Stromal cell of bone marrow (primary cell): ENCODE measurements at regions not wholly inside any gene's neighbourhood (a gene's known extent, or its start where the extent isn't known, plus 50 kb on each side); places are given as distances from the start of the nearest gene placed in this dataset.
"Not testable (repeated sequence)": the region's sequence is repeated elsewhere in the genome, so short reads cannot be mapped to it uniquely, and the experiment has no call there.

Experiments used
- DNase-seq: peaks from one replicate; pipeline ENCODE4 v3.0.0-alpha.2; 2012; ENCODE audit warnings: low read depth

DNA sequence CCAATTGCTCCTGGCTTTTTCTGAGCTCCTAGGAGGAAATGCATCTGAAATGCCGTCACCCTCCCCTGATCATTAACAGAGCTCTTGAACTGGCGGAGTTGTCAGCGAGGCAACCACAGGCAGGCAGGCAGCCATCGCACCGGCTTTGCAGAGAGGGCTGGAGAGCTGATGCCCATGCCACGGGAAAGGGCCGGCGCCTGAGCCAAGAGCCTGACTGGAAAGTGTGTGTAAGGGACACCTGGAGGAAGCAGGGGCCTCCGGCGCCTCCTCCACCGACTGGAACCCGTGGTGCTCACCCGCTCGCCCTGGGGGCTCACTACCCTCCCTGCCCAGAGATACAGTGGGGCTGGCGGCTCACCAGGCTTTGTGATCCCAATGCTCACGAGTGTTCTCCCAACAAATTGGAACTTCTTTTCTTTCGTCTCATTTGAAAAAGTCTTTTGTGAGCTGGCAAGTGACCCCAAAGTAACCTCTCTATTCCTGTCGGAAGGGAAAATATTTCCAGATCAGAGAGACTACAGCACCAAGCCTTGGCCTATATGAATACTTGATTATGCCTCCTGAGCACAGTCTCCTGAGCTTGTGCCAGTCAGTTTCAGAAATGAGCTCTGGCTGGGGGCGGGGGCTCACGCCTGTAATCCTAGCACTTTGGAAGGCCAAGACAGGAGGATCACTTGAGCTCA, 97.7 kb upstream of the SLC25A33 start:
- no peak for DNase-seq

DNA sequence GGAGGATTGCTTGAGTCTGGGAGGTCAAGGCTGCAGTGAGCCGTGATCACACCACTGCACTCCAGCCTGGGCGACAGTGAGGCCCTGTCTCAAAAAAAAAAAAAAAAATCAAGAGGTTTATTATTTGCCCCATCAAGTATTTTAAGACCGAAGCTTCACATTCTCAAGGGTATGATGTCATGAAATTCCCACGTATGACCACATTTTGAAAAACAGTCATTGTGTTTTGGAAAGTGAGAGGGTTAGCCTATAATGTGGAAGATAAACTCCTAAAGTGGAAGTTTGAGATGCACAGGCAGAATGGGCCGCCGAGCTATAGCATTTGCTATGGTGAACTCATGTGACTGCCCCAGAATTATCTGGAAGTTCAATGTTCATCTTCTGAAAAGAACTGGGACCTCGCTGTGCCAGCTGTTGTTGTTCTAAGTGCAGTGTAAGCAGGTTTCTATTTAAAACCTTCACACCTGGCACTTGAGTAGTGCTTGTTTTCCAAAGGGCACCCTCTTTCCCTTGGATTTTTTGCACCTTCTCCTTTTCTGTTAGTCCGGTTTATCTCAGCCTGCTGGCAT, 96.9 kb upstream of the SLC25A33 start:
- no peak for DNase-seq

DNA sequence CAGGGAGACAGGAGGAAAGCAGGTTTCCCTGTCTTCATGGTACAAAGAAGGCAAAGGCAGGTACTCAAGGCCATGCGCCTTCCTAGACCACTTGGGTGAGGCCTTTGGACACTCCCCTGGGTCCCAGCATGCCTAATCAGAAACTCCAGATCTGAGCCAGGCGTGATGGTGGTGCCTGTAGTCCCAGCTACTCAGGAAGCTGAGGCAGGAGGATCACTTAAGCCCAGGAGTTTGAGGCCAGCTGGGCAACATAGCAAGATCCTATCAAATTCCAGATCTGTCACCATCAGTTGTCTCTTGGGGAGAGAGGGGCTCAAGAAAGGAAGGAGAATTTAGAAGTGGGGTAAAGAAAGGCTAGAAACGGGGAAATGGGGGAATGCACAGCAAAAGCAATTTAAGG, 96.3 kb upstream of the SLC25A33 start:
- no peak for DNase-seq

DNA sequence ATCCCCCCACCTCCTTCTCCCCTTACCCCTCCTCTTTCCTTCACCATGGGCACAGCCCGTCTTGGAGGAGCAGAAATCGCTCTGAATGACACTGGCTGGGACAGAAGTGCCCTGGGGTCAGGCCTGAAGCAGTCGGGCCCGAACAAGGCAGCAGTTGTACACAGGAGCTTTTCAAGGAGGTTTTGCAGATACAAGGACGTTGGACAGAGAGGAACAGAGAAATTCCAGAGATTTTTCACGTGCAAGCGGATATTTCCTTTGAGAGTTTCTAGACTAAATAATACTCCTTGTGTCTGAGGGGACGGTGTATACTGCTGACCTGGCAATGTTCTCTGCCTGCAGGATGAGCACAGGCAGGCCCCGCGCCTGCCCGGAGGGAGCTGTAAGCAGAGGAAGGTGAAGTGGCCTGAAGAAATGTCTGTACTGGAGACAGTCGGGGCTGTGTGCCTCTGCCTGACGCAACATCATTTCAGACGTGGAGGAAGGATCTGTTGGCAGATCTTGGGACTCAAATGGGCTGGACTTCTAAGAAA, 95.3 kb upstream of the SLC25A33 start:
- no peak for DNase-seq

DNA sequence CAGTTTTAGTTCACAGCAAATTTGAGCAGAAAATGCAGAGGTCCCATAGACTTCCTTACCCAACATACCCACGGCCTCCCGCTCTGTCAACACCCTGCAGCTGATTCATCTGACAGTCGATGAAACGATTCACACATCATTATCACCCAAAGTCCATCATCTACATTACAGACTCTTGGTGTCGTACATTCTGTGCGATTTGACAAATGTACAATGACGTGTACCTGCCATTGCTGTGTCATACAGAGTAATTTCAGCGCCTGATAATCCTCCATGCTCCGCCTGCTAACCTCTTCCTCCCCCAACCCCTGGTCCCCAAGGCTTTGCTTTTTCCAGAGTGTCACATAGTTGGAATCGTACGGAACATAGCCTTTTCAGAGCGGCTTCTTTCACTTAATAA, 94.7 kb upstream of the SLC25A33 start:
- no peak for DNase-seq

DNA sequence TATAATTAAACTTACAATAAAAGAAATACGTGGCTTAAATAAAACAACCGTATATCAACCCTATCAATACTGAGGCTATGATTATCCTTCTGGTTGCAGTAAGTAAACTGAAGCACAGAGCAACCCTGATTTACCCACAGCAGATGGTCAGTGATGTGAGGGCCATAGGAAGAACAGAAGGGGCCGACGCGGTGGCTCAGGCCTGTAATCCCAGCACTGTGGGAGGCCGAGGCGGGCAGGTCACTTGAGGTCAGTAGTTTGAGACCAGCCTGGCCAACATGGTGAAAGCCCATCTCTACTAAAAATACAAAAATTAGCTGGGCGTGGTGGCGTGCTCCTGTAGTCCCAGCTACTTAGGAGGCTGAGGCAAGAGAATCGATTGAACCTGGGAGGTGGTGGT, 94.2 kb upstream of the SLC25A33 start:
- not testable (repeated sequence) for DNase-seq

DNA sequence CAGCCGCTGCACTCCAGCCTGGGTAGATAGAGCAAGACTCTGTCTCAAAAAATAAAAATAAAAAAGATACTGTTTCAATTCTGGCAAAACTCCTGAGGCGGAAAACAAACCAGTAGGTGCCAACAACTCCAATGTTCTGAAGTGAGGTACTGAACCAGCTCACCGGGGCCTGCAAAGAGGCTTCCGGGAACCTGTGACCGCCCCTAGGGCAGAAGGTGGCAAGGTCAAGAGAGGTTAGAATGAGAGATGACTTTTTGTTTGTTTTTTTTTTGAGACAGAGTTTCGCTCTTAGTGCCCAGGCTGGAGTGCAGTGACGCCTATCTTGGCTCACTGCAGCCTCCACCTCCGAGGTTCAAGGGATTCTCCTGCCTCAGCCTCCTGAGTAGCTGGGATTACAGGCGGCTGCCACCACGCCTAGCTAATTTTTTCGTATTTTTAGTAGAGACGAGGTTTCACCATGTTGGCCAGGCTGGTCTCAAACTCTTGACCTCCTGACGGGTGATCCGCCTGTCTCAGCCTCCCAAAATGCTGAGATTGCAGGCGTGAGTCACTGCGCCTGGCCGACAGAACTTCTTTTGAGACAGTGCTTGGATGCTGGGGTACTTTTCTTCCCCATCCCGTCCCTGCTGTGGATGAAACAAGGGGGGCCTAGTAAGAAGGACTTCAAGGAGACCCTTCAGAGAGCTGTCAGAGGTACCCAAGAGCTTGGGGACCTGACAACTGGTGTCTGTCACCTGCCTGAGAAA, 91.9 kb upstream of the SLC25A33 start:
- no peak for DNase-seq

DNA sequence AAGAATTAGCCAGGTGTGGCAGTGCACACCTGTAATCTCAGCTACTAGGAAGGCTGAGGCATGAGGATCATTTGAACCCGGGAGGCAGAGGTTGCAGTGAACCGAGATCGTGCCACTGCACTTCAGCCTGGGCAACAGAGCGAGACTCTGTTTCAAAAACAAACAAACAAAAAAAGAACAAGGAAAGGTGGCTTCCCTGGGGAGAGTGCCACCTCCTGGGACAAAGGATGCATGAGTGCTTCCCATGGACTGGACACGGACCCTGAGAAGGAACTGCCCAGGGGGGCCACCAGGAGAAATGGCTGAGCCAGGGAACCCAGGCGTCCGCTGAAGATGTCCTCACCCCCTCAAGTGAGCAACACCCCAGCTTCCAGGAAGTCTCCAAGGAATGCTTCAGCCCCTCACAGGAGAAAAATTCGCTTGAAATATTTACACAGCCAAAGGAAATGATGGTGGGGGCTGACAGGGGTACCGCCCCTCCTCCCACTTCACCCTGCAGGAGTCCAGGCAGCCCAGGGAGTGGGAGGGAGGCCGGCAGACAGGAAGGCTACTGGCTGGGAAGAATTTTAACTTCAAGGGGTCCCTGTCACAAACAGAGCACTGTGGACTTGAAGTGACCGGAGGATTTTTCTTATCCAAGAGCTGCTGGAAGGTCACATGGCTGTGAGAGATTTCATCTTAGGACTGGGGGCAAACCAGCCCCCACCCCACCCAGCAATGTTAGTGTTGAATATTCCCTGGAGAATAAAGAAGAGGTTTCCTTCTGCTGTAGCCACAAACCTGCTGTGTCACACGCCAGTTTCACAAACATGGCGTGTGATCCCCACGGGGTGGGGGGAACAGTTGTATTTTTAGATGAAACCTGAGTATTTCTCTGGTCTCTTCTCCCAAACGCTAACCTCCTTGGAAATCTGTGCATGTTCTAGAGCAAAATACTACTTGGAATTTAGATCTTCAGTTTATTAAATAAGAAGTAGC, 90.8 kb upstream of the SLC25A33 start:
- no peak for DNase-seq

DNA sequence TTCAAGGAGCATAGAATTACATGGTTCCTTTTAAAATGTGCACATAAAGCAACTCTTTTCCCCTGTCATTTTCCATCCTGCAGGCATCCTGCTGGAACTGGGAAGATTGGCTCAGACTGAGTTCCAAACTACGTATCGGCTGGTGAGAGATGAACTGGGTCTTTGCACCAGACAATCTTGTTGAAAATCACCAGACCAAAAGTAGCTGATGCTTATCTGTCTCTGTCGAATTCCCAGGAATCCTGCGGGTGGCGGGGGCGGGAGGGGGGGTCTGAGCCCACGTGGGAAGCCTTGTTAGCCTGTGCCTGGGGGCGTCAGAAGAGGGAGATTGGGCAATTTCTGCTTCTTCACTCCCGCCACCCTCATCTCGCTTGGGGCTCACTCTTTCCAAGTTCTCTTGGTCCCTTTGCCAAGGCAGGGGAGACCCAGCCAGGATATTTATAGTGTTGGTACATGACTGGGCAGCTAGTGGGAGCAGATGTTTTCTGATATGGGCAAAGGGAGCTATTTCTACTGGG, 90.1 kb upstream of the SLC25A33 start:
- no peak for DNase-seq

DNA sequence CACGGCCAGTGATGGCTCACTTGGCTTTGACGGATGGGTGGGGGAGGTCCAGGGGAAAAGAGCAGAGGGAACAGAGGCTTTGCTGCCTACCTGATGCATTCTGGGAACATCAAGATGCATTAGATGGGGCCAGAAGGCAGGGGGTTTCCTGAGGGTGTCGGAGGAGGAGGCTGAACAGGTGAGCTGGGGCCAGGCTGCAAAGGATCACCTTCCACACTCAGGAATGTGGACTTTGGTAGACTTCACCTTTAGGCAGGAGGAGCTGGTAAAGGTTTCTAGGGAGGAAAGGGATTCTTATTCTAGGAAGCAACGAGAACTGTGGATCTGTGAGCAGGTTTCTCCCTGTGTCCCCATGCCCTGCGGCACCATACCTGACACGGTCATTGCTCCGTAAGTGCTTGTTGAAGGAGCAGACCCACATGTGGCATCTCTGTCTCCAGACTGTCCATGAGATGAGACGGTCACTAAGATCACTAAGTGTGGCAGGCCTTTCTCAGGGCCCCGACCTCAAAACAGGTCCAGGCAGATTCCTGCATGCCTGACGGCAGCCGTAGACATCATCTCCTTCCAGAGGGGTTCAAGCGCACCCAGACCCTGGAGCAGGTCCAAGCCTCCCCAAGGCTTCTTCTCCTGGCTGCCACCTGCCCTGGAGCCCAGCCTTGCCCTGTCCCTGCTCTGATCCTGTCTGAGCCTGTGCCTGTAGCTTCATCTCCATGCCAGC, 89.1 kb upstream of the SLC25A33 start:
- no peak for DNase-seq

DNA sequence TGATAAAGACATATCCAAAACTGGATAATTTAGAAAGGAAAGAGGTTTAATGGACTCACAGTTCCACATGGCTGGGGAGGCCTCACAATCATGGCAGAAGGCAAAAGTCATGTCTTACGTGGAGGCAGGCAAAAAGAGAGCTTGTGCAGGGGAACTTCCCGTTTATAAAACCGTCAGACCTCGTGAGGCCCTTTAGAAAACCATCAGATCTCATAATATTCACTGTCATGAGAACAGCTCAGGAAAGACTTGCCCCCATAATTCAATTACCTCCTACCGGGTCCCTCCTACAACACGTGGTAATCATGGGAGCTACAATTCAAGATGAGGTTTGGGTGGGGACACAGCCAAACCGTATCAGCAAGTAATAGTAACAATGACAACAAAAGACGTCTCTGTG, 88.2 kb upstream of the SLC25A33 start:
- no peak for DNase-seq

DNA sequence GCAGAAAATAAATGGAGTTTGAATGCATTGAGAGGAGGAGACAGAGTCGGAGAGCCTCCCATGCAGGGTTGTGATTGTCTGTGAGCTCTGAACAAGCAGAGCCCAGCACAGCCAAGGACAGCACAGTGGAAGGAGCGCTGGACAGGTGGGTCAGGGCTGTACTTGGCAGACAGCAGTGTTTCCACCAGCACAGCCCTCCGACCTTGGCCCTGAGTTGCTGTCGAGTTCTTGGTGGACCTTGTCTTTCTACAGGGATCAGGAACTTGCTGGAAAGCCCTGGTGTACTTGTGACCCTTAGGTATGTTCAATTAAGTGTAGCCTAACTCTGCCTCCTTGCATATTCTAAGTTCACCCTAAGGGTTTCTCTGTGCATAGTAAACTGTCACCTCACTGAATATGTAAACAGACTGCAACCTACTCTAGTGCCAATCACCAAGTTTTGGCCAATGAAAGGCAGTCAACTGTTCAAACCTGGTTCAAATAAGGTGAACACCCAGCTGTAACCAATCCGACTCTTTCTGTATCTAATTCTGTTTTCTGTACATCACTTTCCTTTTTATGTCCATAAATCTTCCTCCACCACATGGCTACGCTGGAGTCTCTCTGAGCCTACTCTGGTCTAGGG, 86.6 kb upstream of the SLC25A33 start:
- no peak for DNase-seq

DNA sequence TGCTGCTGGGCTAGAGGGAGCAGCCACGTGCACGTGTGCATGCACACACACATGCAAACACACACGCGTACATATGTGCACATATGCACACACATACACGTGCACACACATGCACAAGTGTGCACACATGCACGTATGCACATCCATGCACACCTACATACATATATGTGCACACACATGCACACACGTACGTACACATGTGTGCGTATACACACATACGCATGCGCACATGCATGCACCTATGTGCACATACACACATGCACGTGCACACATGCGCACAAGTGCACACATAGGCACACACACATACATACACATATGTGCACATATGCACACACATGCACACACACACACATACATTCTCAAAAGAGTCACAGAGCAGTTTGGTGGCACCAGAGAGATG, 85.9 kb upstream of the SLC25A33 start:
- no peak for DNase-seq

DNA sequence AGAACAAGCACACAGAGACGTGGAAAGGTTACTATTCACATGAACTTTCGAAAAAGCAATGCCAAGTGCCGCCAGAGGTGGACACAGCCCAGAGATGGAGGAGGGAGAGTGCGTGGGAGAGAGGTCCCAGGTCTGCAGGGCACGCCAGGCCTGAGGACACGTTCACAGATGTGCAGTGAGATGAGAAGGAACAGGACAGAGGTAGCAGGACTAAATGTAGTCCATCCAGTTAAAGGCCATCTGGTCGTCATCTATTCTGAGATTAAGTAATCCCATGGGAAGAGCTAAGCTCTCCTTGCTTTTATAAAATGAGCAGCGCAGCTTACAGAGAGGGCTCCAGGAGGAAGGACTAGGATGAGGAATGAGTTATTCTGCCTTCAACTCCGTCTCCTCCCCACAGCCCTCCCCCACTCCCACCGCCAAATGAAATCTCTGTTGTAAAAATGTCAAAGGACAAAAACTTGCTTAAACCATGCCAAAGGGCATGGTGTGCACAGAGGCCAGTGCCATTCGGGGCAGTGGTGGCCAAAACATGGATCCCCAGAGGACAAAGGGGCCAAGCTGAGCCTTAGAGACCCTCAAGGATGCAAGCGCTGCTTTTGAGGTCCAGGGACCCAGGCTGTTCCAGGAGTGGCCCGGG, 85.4 kb upstream of the SLC25A33 start:
- DNase-seq: no peak

DNA sequence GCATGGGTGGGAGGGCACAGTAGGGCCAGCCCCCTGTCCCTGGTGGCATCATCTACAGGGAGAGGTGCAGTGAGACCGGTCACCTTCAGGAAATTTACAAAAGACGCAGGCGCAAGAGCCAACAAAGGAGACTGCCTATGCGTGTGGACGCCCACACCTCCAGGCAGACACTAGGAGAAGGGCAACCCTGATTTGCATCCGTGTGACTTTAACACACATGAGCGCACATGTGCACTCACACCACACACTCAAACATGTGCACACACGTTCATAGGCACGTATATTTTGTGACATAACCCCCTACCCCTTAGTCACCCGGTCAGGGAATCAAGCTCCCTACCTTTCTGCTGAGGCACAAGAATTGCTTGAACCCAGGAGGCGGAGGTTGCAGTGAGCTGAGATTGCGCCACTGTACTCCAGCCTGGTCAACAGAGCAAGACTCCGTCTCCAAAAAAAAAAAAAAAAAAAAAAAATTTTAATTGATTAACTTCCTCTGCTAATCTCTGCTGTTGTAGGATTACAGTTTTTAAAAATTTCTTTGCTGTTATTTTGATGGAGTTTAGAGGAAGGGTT, 84.7 kb upstream of the SLC25A33 start:
- DNase-seq: no peak

DNA sequence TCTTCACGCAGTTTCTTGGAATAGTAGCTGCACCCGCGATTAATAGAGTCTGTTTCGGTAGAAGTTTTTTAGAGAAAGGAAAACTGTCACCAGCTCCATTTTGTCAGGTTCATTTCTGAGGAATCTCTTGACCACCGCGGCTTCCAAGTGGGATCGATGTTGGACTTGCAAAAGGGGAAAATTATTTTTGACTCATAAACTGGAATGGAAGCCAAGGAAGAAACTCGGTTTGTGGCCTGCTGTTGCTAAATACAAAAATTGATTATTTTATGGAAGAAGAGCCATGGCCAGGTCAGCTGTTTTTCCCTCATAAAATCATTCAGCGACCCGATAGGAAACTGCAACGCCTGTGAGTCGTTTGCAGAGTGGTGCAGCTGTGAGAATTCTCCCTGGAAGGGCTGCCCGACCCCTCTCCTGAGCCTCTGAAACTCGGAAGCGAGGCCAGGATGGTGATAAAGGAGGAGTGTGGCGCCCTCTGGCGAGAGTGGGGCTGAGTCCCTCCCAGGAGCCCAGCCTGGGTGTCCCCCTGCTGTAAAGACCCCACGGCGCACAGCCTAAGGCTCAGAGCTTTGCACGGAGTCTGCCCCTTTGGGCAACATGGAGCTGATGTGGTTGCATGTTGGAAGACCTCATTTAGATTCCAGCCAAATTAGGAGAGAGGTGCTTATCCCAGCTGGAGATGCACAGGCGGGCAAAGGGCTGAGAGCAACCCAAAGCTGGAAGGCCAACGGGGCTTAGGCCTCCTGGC, 83.6 kb upstream of the SLC25A33 start:
- no peak for DNase-seq

DNA sequence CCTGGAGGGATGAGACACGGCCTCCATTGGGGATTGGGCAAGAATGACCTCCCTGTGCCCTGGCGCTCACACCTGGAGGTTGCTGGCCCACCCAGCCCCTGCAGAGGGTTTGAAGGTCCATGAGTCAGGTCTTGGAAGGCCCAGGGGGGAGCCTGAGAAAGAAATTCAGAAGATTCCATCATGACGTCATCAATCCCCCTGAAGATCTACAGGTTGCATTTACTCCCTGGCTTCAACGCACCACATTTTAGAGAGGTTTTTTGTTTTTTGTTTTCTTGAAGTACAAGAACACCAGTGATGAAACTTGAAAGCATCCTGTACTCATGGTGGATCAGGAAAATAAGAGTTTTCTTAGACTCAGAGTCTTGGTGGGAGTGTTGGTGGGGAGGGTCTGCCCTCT, 82.4 kb upstream of the SLC25A33 start:
- DNase-seq: no peak

DNA sequence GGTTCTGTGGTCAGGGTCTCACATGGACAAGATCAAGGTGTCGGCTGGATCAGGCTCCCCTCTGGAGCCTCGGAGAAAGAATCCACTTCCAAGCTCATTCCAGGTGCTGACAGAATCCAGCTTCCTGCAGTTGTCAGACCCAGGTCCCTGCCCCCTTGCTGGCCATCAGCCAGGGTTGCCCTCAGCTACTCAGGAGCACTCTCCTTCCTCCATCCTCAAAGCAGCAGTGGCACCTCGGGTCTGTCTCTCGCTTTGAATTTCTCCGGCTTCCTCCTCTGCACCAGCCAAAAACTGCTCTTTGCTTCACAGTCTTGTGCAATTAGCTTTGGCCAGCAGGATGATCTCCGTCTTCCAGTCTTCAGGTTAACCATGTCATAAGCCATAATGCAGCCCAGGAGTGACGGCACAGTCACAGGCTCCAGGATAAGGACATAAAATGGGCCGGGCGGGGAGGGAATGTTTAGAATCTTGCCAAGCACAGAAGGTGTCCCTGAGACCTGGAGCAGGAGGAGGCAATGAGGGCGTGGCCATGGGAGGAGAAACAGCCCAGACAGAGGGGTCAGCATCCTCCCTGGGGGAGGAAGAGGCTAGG, 79.4 kb upstream of the SLC25A33 start:
- DNase-seq: no peak

DNA sequence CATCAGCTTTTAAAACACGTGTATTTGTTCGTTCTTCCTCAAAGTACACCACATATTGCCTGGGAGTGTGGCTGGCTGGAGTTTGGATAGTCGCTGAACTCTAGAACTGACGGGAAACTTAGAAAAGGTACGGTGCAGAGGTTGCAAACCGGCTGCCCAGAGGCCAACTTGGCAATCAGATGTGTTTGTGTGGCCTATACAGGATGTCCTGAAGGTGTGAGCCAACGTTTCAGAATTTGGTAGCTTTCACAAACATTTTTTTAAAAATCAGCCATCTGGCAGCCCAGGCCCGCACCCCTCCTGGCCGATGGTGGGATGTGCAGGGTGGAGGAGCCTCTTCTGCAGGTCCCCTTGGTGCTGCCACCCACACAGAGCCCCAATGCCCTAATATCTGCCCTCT, 73.6 kb upstream of the SLC25A33 start:
- DNase-seq: no peak
